ENCODE measurements at regions not wholly inside any gene's neighbourhood (a gene's known extent, or its start where the extent isn't known, plus 50 kb on each side); places are given as distances from the start of the nearest gene placed in this dataset.

DNA sequence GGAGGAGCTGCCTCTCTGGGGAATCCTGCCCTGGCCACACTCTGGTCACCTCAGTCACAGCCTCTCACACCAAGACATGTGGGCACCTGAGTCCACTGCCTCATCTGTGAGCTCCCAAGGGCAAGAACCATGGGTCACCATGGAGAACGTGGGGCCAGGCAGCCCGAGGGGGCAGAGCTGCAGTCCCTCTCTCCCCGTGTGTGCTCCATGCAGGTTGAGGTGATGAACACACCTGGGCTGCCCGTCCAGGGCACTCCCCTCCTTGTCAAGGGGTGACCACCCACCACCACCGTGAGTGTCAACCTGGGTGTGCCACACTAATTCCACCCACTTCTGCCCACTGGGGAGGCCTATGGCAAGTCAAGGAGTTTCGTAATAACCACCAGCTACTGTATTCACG lies 159.6 kb upstream of the RAB6C start:
- no peaks in the 10 kb centered on the region for H3K4me1 ChIP-seq (ENCODE audit: control insufficient read depth, extremely low read depth, insufficient read depth, low read length)
- intact Hi-C loops (cut with micrococcal nuclease) (no loop called here), dilution Hi-C loops (cut with MboI; ENCODE audit: extremely low pct_ligation_motif_present, low sequenced_read_pairs) (no loop called here)
- BruUV-seq (replicated peaks) = no TSS peak
- H3K27me3 ChIP-seq (ENCODE audit: control insufficient read depth in 2 of 2, insufficient read depth in 2 of 2, low read length in 2 of 2) = no peaks in the 10 kb centered on the region
- H3K36me3 ChIP-seq (ENCODE audit: control insufficient read depth in 2 of 2, extremely low read depth in 1 of 2, insufficient read depth in 2 of 2, low read length in 2 of 2) = no peaks in the 10 kb centered on the region
- no peak overlapping the region for H3K4me3 ChIP-seq (replicated peaks in 1 of 3; ENCODE audit: insufficient read depth in 1 of 3, low read depth in 1 of 3, low read length in 3 of 3)
- CTCF ChIA-PET = no interaction called here
- no peaks in the 10 kb centered on the region for H4K20me1 ChIP-seq (replicated peaks; ENCODE audit: control insufficient read depth, extremely low read depth, insufficient read depth, low read length)
- TF ChIP-seq, protein P1, sequence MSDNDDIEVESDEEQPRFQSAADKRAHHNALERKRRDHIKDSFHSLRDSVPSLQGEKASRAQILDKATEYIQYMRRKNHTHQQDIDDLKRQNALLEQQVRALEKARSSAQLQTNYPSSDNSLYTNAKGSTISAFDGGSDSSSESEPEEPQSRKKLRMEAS (IDR thresholded peaks at IDR 0.05; ENCODE audit: insufficient read depth, insufficient read length) = no peak
- TF ChIP-seq POLR2AphosphoS5 (IDR thresholded peaks at IDR 0.05; ENCODE audit: insufficient read depth, low read depth, low read length) (no peak), POLR2A (IDR thresholded peaks at IDR 0.05; ENCODE audit: low read depth, low read length) (no peak), FOS (IDR thresholded peaks at IDR 0.05; ENCODE audit: borderline replicate concordance, insufficient read depth, low read length) (no peak), GATA2 (IDR thresholded peaks at IDR 0.05; ENCODE audit: insufficient read depth, insufficient read length, low read depth, low read length) (no peak), JUN (IDR thresholded peaks at IDR 0.05; ENCODE audit: borderline replicate concordance, insufficient read depth, insufficient read length, low read depth) (no peak), EZH2 (IDR thresholded peaks at IDR 0.05; ENCODE audit: borderline replicate concordance, low read depth, low read length, severe bottlenecking) (no peak), MYC (IDR thresholded peaks at IDR 0.05; ENCODE audit: low read depth, low read length) (no peak)
- TF ChIP-seq, protein P2, sequence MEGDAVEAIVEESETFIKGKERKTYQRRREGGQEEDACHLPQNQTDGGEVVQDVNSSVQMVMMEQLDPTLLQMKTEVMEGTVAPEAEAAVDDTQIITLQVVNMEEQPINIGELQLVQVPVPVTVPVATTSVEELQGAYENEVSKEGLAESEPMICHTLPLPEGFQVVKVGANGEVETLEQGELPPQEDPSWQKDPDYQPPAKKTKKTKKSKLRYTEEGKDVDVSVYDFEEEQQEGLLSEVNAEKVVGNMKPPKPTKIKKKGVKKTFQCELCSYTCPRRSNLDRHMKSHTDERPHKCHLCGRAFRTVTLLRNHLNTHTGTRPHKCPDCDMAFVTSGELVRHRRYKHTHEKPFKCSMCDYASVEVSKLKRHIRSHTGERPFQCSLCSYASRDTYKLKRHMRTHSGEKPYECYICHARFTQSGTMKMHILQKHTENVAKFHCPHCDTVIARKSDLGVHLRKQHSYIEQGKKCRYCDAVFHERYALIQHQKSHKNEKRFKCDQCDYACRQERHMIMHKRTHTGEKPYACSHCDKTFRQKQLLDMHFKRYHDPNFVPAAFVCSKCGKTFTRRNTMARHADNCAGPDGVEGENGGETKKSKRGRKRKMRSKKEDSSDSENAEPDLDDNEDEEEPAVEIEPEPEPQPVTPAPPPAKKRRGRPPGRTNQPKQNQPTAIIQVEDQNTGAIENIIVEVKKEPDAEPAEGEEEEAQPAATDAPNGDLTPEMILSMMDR (IDR thresholded peaks at IDR 0.05; ENCODE audit: extremely low read depth in 1 of 2, insufficient read depth in 1 of 2, low read depth in 1 of 2, low read length in 2 of 2) = no peak
- H3K9ac ChIP-seq (replicated peaks; ENCODE audit: extremely low read depth, insufficient read depth, low read length) = no peak overlapping the region
- H2AFZ ChIP-seq (ENCODE audit: low read depth, low read length) = no peak overlapping the region
- H3K4me2 ChIP-seq (ENCODE audit: insufficient read depth, low read length) = no peak overlapping the region
- DNase-seq (ENCODE audit: low read depth, low spot score) (no peak), FAIRE-seq (no peak)
- POLR2A ChIA-PET = no interaction called here
- H3K79me2 ChIP-seq (ENCODE audit: control insufficient read depth, insufficient read depth, low read length) = no peaks in the 10 kb centered on the region
- H3K9me1 ChIP-seq (replicated peaks; ENCODE audit: control insufficient read depth, extremely low read depth, insufficient read depth, low read length) = no peaks in the 10 kb centered on the region
- no peak overlapping the region for H3K27ac ChIP-seq (ENCODE audit: insufficient read depth, low read depth, low read length)
- no peaks in the 10 kb centered on the region for H3K9me3 ChIP-seq (replicated peaks; ENCODE audit: control insufficient read depth, insufficient read depth, low read length)
